ENCODE measurements at regions not wholly inside any gene's neighbourhood (a gene's known extent, or its start where the extent isn't known, plus 50 kb on each side); places are given as distances from the start of the nearest gene placed in this dataset.
A peak's percentile ranks its signal among the peaks of the same experiment; 100 is the strongest.
"Not testable (repeated sequence)": the region's sequence is repeated elsewhere in the genome, so short reads cannot be mapped to it uniquely, and the experiment has no call there.

GRCh38 chr11:38759394-38759793 lies 2161.4 kb upstream of the RAG2 start:
- Histone ChIP-seq H3K9me3 (peaks cover 5% of the 10 kb centered on the region), H3K4me3 (no peak overlapping the region), H3K27me3 (no peaks in the 10 kb centered on the region), H3K36me3 (no peaks in the 10 kb centered on the region)
- DNase-seq = no peak

DNA sequence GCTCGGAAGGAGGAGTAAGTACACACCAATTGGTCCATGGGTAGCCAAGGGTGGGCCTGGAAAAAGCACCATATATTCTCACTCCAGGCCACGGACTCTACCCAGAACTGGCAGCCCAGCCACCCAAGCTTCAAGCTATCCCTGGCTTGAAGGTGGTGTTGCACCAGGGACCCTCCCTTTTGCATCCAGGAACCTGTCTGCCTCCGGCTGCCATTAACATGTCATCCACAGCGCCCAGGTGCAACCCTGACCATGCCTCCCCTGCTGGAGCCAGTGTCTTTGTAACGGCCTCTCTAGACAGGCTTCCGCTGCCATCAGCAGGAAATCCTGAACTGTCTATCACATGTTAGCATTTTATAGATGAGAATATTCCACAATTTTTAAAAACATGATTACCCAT lies 2158.5 kb upstream of the RAG2 start:
- Histone ChIP-seq H3K36me3 (no peaks in the 10 kb centered on the region), H3K9me3 (peaks cover 5% of the 10 kb centered on the region), H3K4me3 (no peak overlapping the region), H3K27me3 (no peaks in the 10 kb centered on the region)
- no peak for DNase-seq

- Histone ChIP-seq H3K36me3 (no peaks in the 10 kb centered on the region), H3K9me3 (peaks cover 5% of the 10 kb centered on the region), H3K4me3 (no peak overlapping the region), H3K27me3 (no peaks in the 10 kb centered on the region)
- DNase-seq = no peak
Measured at GRCh38 chr11:38751421-38751820, 2153.4 kb upstream of the RAG2 start.

GRCh38 chr11:38746516-38746915 lies 2148.5 kb upstream of the RAG2 start:
- not testable (repeated sequence) for H3K36me3 ChIP-seq, DNase-seq, H3K27me3 ChIP-seq, H3K4me3 ChIP-seq
- H3K9me3 ChIP-seq = peaks cover 17% of the 10 kb centered on the region

DNA sequence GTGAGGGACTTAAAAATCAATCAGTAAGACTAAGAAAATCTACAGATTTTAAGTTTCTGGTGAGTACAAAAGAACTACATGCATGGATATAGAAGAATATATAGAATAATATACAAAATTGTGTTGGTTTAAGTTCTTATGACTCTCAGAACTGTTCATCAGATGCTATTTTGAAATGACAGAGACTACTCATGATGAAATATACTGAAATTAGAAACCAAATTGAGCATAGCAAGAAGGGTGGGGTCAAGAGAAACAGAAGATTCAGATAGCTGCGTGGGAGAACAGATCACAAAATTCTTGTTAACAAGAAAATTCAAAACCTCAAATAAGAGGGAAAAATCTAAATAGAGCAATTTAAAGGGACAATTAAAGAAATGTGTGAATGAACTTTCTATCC lies 2125.3 kb upstream of the RAG2 start:
- DNase-seq = no peak
- Histone ChIP-seq H3K9me3 (no peaks in the 10 kb centered on the region), H3K4me3 (no peak overlapping the region), H3K36me3 (no peaks in the 10 kb centered on the region), H3K27me3 (no peaks in the 10 kb centered on the region)

DNA sequence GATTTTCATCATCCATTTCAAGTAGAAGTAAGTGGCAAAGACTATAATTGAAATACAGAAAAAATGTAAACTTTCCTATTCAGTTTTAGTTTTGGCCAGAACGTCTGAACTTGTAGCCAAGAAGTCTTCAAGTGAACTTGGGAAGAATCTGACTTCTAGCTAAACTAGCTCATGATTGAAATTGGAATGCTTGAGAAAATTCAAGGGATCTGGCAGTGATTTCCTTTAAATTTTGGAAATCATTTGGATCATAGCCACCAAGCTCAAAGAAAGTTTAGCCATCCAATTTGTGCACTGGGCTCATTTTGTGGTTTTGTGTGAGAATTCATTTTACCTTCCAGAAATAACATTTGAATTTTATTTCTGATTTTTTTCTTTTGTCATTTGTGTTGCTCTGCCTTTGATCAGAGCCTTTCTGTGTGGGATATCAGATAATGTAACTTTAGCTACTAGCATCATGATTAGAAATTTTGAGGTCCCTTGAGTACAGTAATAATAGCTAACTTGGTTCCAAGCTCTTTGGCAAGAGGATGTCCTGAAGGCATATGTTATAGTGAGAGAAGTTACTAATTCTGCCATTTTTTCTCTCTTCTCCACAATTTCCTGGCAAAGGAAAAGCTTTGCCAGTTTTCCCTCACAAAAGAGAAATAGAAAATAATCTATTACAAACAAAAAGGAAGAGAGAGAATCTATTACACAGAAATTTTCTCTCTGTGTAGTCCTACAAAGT lies 2123.7 kb upstream of the RAG2 start:
- H3K36me3 ChIP-seq = no peaks in the 10 kb centered on the region
- no peak for DNase-seq

DNA sequence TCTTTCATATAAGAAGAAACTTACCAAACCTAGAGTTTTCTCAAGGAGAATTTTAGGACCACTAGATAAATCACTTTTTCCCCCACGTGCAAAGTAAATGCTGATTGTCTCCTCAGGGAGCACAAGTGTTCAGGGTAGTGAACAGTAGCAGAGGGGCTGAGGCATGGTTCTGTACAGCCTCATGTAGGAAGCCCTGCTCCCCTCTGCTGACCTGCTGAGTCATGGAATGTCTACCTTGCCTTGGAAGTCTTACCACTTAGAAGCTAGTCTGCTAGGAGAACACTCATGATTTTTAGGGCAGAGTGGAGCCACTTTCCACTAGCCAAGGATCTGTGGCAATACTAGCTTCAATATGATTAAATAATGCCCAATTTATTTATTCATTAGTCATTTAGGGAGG lies 2120.6 kb upstream of the RAG2 start:
- no peak for DNase-seq
- H3K4me3 ChIP-seq = no peak overlapping the region
- no peaks in the 10 kb centered on the region for H3K36me3 ChIP-seq
- H3K9me3 ChIP-seq = peaks cover 5% of the 10 kb centered on the region; the same call in 1 of the 2 replicates
- H3K27me3 ChIP-seq = no peaks in the 10 kb centered on the region

More for the DNA sequence above, 2123.7 kb upstream of the RAG2 start:
- Histone ChIP-seq H3K9me3 (no peaks in the 10 kb centered on the region), H3K27me3 (no peaks in the 10 kb centered on the region), H3K4me3 (no peak overlapping the region)

DNA sequence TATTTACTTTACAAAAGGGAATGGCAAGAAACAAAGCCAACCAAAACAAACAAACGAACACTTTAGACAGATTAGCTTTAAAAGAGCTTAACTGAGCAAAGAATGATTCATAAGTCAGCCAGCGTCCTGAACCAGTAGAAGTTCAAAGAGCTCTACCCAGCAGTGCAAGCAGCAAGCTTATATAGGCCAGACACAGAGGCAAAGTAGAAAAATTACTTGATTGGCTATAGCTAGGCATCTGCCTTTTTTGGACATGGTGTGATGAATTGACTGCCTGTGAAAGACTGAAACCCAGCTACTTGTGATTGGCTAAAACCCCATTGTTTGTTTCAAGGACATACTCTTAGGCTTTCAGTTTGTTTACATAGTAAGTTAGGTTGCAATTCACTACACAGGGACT lies 2120.0 kb upstream of the RAG2 start:
- Histone ChIP-seq H3K4me3 (no peak overlapping the region), H3K27me3 (no peaks in the 10 kb centered on the region), H3K36me3 (no peaks in the 10 kb centered on the region), H3K9me3 (peaks cover 5% of the 10 kb centered on the region; the same call in 1 of the 2 replicates)
- DNase-seq = peak; percentile 26

- H3K9me3 ChIP-seq = peaks cover 3% of the 10 kb centered on the region; the same call in 1 of the 2 replicates
- no peak for DNase-seq
- H3K27me3 ChIP-seq = no peaks in the 10 kb centered on the region
- no peak overlapping the region for H3K4me3 ChIP-seq
- no peaks in the 10 kb centered on the region for H3K36me3 ChIP-seq
Measured at GRCh38 chr11:38711110-38711509, 2113.1 kb upstream of the RAG2 start.

GRCh38 chr11:38710262-38710661 lies 2112.2 kb upstream of the RAG2 start:
- no peaks in the 10 kb centered on the region for H3K9me3 ChIP-seq
- no peak for DNase-seq

DNA sequence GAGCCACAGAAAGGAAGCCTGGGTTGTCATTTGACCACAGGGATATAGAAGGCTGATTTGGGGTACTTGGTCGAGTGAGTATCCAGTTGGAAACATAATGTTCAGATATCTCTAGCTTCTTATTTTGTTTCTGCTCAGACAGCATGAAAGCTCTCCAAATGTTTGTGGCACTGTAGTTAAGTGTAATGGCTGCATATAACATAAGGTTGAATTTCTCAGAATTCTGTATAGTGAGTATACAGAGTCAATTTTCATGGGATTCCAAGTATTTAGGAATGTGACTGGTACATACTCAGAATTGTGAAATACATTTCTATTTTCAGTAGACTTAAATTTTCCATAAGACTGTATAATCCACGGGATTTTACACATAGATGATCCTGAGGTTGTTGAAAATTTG lies 2102.1 kb upstream of the RAG2 start:
- H3K36me3 ChIP-seq = no peaks in the 10 kb centered on the region
- no peak for DNase-seq
- no peak overlapping the region for H3K4me3 ChIP-seq
- H3K27me3 ChIP-seq = no peaks in the 10 kb centered on the region
- peaks cover 5% of the 10 kb centered on the region for H3K9me3 ChIP-seq

More at GRCh38 chr11:38710262-38710661, 2112.2 kb upstream of the RAG2 start:
- no peak overlapping the region for H3K4me3 ChIP-seq
- no peaks in the 10 kb centered on the region for H3K36me3 ChIP-seq
- no peaks in the 10 kb centered on the region for H3K27me3 ChIP-seq

DNA sequence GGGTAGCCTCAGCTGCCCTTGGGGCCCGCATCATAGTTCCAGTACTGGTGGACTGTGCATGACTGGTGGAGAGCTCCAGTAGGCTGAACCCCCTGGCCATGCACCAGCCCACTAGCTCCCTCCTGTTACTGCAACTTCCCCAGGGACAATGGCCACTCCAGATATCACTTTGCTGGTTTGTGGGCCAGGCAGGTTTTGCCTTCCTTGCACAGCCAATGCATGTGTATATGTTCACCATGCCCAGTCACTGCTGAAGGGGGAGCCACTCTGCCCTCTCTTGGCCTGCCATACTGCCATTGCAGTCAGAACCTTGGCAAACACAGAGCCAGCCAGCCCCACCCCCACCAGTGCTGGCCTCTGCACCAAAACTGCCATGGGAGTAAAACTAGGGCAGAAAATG lies 2095.3 kb upstream of the RAG2 start:
- no peak overlapping the region for H3K4me3 ChIP-seq
- no peaks in the 10 kb centered on the region for H3K36me3 ChIP-seq
- H3K27me3 ChIP-seq = no peaks in the 10 kb centered on the region
- H3K9me3 ChIP-seq = no peaks in the 10 kb centered on the region; the same call in 1 of the 2 replicates
- no peak for DNase-seq

DNA sequence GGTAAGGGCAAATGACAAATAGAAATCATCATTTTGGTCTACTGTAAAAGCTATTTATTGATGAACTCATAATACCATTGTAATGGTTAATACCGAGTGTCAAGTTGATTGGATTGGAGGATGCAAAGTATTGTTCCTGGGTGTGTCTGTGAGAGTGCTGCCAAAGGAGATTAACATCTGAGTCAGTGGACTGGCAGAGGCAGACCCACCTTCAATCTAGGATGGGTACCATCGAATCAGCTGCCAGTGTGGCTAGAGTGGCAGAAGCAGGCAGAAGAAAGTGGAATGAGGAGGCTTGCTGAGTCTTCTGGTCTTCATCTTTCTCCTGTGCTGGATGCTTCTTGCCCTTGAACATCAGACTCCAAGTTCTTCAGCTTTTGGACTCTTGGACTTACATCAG lies 2092.2 kb upstream of the RAG2 start:
- H3K27me3 ChIP-seq, H3K36me3 ChIP-seq, H3K4me3 ChIP-seq, H3K9me3 ChIP-seq: not testable (repeated sequence)
- peak; percentile 15 for DNase-seq

DNA sequence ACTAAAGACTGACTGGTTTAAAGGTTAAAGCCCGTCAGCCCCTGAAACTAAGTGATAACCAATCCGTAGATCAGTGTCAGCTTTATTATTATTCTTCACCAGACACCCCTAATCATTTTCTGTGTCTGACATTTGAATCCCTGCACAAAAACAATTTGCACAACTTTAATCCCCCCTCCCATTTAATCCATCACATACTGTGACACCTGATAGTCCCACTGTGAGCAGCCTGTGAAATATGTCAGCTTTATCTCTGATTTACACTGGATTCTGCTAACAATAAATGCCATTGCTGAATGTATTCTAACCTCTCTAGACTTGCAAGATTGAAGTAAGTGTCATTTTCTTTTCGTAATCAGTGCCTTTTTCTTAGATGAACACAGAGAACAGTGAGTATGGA lies 2089.0 kb upstream of the RAG2 start:
- Histone ChIP-seq H3K36me3 (no peaks in the 10 kb centered on the region), H3K4me3 (no peak overlapping the region), H3K27me3 (no peaks in the 10 kb centered on the region), H3K9me3 (no peaks in the 10 kb centered on the region; the same call in 1 of the 2 replicates)
- DNase-seq = no peak

DNA sequence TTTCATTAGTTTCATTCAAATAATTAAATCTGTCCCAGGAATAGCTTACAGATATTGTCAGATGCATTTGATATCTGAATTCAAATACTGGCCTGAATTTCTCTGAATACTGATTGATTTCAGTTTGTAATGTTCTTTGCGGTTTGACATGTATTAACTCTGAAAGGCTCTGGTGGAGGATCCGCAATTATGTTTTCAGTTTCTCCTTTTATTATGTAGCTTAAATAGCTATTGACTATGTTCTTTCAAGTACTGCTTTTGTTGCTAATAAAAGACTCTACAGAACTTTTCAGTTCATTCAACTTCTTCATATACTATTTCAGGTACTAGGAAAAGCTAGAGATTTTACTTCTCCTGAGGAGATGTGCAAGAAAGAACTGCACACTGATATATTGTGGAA lies 2085.4 kb upstream of the RAG2 start:
- no peaks in the 10 kb centered on the region for H3K36me3 ChIP-seq
- H3K9me3 ChIP-seq = no peaks in the 10 kb centered on the region; the same call in 1 of the 2 replicates
- no peak for DNase-seq
- H3K4me3 ChIP-seq = no peak overlapping the region
- H3K27me3 ChIP-seq = no peaks in the 10 kb centered on the region

- Histone ChIP-seq H3K9me3 (no peaks in the 10 kb centered on the region; the same call in 1 of the 2 replicates), H3K36me3 (no peaks in the 10 kb centered on the region), H3K4me3 (no peak overlapping the region), H3K27me3 (no peaks in the 10 kb centered on the region)
- no peak for DNase-seq
Measured at GRCh38 chr11:38680746-38681145, 2082.7 kb upstream of the RAG2 start.

DNA sequence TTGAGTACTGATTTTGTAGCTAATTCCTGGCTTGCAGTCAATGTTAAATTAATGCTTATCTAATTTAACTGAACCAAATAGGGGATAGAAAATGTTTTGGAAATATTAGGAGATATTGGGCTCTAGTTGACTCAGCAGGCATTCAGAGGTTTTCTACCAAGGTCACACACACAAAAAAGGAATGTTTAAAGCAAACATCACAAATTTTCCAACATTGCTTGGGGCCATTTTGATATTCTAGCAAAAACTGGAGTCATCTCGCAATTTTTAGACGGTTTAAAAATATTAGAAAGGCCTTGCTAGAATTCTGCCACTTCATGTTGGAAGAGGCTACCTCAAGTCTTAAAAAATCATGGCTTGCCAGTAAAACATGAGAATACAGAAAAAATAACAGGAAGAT lies 2082.1 kb upstream of the RAG2 start:
- Histone ChIP-seq H3K4me3 (no peak overlapping the region), H3K9me3 (no peaks in the 10 kb centered on the region; the same call in none of the 2 replicates), H3K27me3 (no peaks in the 10 kb centered on the region), H3K36me3 (no peaks in the 10 kb centered on the region)
- DNase-seq = no peak

GRCh38 chr11:38672445-38672844 lies 2074.4 kb upstream of the RAG2 start:
- DNase-seq = no peak
- Histone ChIP-seq H3K27me3 (no peaks in the 10 kb centered on the region), H3K4me3 (no peak overlapping the region), H3K36me3 (no peaks in the 10 kb centered on the region), H3K9me3 (peaks cover 7% of the 10 kb centered on the region)
